ENCODE measurements at regions not wholly inside any gene's neighbourhood (a gene's known extent, or its start where the extent isn't known, plus 50 kb on each side); places are given as distances from the start of the nearest gene placed in this dataset.

GRCh38 chr15:26165546-26165945, 302.4 kb upstream of the ATP10A start:
- no peak for TF ChIP-seq CTCF (IDR thresholded peaks at IDR 0.05; ENCODE audit: unreplicated experiment)
- Mint-ChIP-seq H3K4me3 (ENCODE audit: unreplicated experiment) (no peak overlapping the region), H3K27ac (ENCODE audit: unreplicated experiment) (no peak overlapping the region), H3K27me3 (ENCODE audit: unreplicated experiment) (no peaks in the 10 kb centered on the region), H3K9me3 (ENCODE audit: unreplicated experiment) (no peaks in the 10 kb centered on the region), H3K36me3 (ENCODE audit: low read depth, unreplicated experiment) (no peaks in the 10 kb centered on the region), H3K4me1 (ENCODE audit: unreplicated experiment) (no peaks in the 10 kb centered on the region)
- DNase-seq (ENCODE audit: low spot score): no peak

- Mint-ChIP-seq H3K36me3 (ENCODE audit: low read depth, unreplicated experiment) (no peaks in the 10 kb centered on the region), H3K4me1 (ENCODE audit: unreplicated experiment) (no peaks in the 10 kb centered on the region), H3K27me3 (ENCODE audit: unreplicated experiment) (no peaks in the 10 kb centered on the region), H3K27ac (ENCODE audit: unreplicated experiment) (no peak overlapping the region), H3K4me3 (ENCODE audit: unreplicated experiment) (no peak overlapping the region), H3K9me3 (ENCODE audit: unreplicated experiment) (no peaks in the 10 kb centered on the region)
- no peak for DNase-seq (ENCODE audit: low spot score)
- no peak for TF ChIP-seq CTCF (IDR thresholded peaks at IDR 0.05; ENCODE audit: unreplicated experiment)
Observed at GRCh38 chr15:26160343-26160742, 297.2 kb upstream of the ATP10A start.

- H3K27ac Mint-ChIP-seq (ENCODE audit: unreplicated experiment): no peak overlapping the region
- H3K9me3 Mint-ChIP-seq (ENCODE audit: unreplicated experiment): no peaks in the 10 kb centered on the region
- no peak overlapping the region for H3K4me3 Mint-ChIP-seq (ENCODE audit: unreplicated experiment)
- no peak for DNase-seq (ENCODE audit: low spot score)
- no peaks in the 10 kb centered on the region for H3K36me3 Mint-ChIP-seq (ENCODE audit: low read depth, unreplicated experiment)
- H3K4me1 Mint-ChIP-seq (ENCODE audit: unreplicated experiment): no peaks in the 10 kb centered on the region
- H3K27me3 Mint-ChIP-seq (ENCODE audit: unreplicated experiment): peaks cover 1% of the 10 kb centered on the region
- no peak for TF ChIP-seq CTCF (IDR thresholded peaks at IDR 0.05; ENCODE audit: unreplicated experiment)
Observed at GRCh38 chr15:26158176-26158575, 295.0 kb upstream of the ATP10A start.

- Mint-ChIP-seq H3K27me3 (ENCODE audit: unreplicated experiment) (peaks cover 1% of the 10 kb centered on the region), H3K9me3 (ENCODE audit: unreplicated experiment) (no peaks in the 10 kb centered on the region), H3K4me1 (ENCODE audit: unreplicated experiment) (no peaks in the 10 kb centered on the region), H3K4me3 (ENCODE audit: unreplicated experiment) (no peak overlapping the region), H3K36me3 (ENCODE audit: low read depth, unreplicated experiment) (no peaks in the 10 kb centered on the region), H3K27ac (ENCODE audit: unreplicated experiment) (no peak overlapping the region)
- TF ChIP-seq CTCF (IDR thresholded peaks at IDR 0.05; ENCODE audit: unreplicated experiment): no peak
- no peak for DNase-seq (ENCODE audit: low spot score)
Observed at GRCh38 chr15:26157081-26157480, 294.0 kb upstream of the ATP10A start.

- no peaks in the 10 kb centered on the region for H3K9me3 Mint-ChIP-seq (ENCODE audit: unreplicated experiment)
- H3K27ac Mint-ChIP-seq (ENCODE audit: unreplicated experiment): no peak overlapping the region
- DNase-seq (ENCODE audit: low spot score): no peak
Observed at GRCh38 chr15:26156051-26156450, 292.9 kb upstream of the ATP10A start.

More at GRCh38 chr15:26156051-26156450, 292.9 kb upstream of the ATP10A start:
- Mint-ChIP-seq H3K4me3 (ENCODE audit: unreplicated experiment) (no peak overlapping the region), H3K36me3 (ENCODE audit: low read depth, unreplicated experiment) (no peaks in the 10 kb centered on the region), H3K4me1 (ENCODE audit: unreplicated experiment) (no peaks in the 10 kb centered on the region), H3K27me3 (ENCODE audit: unreplicated experiment) (peaks cover 1% of the 10 kb centered on the region)
- no peak for TF ChIP-seq CTCF (IDR thresholded peaks at IDR 0.05; ENCODE audit: unreplicated experiment)
